ENCODE measurements at regions not wholly inside any gene's neighbourhood (a gene's known extent, or its start where the extent isn't known, plus 50 kb on each side); places are given as distances from the start of the nearest gene placed in this dataset.

DNA sequence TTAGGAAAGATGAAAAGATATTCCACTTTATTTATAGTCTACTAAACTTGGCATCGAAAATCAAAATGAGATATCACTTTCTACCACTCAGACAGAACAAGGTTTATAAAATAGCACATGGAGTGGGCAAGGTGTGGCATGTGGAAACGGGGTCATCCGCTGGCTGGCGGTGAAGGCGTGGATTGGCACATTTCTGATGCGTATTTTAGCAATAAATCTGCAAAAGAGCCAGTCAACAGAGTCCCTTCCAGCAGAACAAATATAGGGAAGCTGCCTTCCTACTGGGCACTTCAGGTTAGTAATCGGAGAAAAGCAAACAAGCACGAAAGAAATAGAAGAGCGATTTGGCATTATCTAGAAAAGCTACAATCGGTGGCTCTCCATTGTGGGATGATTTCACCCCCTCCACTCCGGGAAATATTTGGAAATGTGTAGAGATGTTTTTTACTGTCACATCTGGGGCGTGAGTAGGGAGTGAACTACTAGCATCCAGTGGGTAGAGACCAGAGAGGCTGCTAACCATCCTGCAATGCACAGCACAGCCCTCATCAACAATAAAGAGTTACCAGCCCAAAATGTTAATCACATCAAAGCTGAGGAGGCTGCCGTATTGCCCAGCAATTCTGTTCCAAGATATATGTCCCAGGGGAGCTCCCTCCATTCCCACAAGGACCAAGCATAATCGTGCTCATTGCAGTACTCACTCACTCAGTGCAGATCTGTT lies 116.1 kb upstream of the PEG3 start:
- TF ChIP-seq, protein P1, sequence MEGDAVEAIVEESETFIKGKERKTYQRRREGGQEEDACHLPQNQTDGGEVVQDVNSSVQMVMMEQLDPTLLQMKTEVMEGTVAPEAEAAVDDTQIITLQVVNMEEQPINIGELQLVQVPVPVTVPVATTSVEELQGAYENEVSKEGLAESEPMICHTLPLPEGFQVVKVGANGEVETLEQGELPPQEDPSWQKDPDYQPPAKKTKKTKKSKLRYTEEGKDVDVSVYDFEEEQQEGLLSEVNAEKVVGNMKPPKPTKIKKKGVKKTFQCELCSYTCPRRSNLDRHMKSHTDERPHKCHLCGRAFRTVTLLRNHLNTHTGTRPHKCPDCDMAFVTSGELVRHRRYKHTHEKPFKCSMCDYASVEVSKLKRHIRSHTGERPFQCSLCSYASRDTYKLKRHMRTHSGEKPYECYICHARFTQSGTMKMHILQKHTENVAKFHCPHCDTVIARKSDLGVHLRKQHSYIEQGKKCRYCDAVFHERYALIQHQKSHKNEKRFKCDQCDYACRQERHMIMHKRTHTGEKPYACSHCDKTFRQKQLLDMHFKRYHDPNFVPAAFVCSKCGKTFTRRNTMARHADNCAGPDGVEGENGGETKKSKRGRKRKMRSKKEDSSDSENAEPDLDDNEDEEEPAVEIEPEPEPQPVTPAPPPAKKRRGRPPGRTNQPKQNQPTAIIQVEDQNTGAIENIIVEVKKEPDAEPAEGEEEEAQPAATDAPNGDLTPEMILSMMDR (IDR thresholded peaks at IDR 0.05; ENCODE audit: insufficient read depth, low read length): no peak
- TF ChIP-seq, protein P2, sequence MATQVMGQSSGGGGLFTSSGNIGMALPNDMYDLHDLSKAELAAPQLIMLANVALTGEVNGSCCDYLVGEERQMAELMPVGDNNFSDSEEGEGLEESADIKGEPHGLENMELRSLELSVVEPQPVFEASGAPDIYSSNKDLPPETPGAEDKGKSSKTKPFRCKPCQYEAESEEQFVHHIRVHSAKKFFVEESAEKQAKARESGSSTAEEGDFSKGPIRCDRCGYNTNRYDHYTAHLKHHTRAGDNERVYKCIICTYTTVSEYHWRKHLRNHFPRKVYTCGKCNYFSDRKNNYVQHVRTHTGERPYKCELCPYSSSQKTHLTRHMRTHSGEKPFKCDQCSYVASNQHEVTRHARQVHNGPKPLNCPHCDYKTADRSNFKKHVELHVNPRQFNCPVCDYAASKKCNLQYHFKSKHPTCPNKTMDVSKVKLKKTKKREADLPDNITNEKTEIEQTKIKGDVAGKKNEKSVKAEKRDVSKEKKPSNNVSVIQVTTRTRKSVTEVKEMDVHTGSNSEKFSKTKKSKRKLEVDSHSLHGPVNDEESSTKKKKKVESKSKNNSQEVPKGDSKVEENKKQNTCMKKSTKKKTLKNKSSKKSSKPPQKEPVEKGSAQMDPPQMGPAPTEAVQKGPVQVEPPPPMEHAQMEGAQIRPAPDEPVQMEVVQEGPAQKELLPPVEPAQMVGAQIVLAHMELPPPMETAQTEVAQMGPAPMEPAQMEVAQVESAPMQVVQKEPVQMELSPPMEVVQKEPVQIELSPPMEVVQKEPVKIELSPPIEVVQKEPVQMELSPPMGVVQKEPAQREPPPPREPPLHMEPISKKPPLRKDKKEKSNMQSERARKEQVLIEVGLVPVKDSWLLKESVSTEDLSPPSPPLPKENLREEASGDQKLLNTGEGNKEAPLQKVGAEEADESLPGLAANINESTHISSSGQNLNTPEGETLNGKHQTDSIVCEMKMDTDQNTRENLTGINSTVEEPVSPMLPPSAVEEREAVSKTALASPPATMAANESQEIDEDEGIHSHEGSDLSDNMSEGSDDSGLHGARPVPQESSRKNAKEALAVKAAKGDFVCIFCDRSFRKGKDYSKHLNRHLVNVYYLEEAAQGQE (IDR thresholded peaks at IDR 0.05; ENCODE audit: insufficient replicate concordance, low read depth): no peak
- TF ChIP-seq POLR2AphosphoS5 (IDR thresholded peaks at IDR 0.05; ENCODE audit: low read depth): no peak
